ENCODE measurements at regions not wholly inside any gene's neighbourhood (a gene's known extent, or its start where the extent isn't known, plus 50 kb on each side); places are given as distances from the start of the nearest gene placed in this dataset.

DNA sequence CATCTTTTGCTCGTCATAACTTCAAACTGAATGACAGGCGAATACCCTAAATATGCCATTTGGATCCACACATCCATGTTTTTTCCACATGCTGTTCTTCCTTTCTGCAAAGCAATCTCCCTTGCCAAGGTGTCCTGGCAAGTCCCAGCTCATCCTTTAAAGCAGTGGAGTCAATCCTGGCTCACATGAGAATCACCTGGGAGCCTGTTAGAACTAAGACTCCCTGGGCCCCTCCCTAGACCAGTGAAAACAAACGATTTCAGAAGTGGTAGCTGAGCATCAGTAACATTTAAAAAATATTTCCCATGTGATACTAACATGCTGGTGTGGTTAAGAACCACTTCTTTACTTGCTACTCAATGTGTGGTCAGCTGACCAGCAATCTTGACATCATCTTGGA lies 50.6 kb upstream of the PARD3B start:
- H3K9me3 ChIP-seq (ENCODE audit: control insufficient read depth, insufficient read depth, low read length): no peaks in the 10 kb centered on the region
- no peaks in the 10 kb centered on the region for H3K4me1 ChIP-seq (ENCODE audit: control insufficient read depth, low read length)
- no peaks in the 10 kb centered on the region for H3K9me2 ChIP-seq (replicated peaks; ENCODE audit: control insufficient read depth, low read length)
- no peaks in the 10 kb centered on the region for H3K36me3 ChIP-seq (ENCODE audit: control insufficient read depth, low read length)
- no peak overlapping the region for H3K27ac ChIP-seq (ENCODE audit: low read depth, low read length)
- no peaks in the 10 kb centered on the region for H3F3A ChIP-seq (ENCODE audit: control insufficient read depth, insufficient read depth)
- no peak overlapping the region for H3K4me2 ChIP-seq (ENCODE audit: low read length)
- H4K20me1 ChIP-seq (ENCODE audit: control insufficient read depth, insufficient read depth, low read depth, low read length): no peaks in the 10 kb centered on the region
- H3K79me2 ChIP-seq (ENCODE audit: control insufficient read depth, low read length): no peaks in the 10 kb centered on the region
- no peak overlapping the region for H3K4me3 ChIP-seq (ENCODE audit: low read length)
- TF ChIP-seq, protein P1, sequence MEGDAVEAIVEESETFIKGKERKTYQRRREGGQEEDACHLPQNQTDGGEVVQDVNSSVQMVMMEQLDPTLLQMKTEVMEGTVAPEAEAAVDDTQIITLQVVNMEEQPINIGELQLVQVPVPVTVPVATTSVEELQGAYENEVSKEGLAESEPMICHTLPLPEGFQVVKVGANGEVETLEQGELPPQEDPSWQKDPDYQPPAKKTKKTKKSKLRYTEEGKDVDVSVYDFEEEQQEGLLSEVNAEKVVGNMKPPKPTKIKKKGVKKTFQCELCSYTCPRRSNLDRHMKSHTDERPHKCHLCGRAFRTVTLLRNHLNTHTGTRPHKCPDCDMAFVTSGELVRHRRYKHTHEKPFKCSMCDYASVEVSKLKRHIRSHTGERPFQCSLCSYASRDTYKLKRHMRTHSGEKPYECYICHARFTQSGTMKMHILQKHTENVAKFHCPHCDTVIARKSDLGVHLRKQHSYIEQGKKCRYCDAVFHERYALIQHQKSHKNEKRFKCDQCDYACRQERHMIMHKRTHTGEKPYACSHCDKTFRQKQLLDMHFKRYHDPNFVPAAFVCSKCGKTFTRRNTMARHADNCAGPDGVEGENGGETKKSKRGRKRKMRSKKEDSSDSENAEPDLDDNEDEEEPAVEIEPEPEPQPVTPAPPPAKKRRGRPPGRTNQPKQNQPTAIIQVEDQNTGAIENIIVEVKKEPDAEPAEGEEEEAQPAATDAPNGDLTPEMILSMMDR (IDR thresholded peaks at IDR 0.05; ENCODE audit: low read depth, low read length, poor library complexity, severe bottlenecking): no peak
- no peak for TF ChIP-seq EZH2phosphoT487 (IDR thresholded peaks at IDR 0.05; ENCODE audit: borderline replicate concordance, low read length)
- no peaks in the 10 kb centered on the region for H3K27me3 ChIP-seq (ENCODE audit: control insufficient read depth, low read length)

DNA sequence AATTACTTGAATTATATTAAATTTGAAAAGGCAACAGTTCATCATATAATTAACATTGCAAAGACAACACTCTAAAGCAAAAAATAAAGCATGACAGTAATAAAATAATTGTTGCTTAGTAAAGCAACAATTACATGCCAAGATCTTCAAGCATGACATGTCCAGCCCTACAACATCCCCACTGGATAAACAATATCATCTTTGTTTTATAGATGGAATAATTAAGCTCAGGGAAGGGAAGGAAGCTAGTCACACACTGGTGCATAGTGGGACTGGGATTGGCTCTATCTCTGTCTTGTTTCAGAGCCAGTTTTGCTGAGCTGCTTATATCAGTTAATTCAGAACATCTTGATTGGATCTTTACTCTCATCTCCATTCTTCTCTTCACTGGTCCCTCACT lies 49.9 kb upstream of the PARD3B start:
- no peaks in the 10 kb centered on the region for H4K20me1 ChIP-seq (ENCODE audit: control insufficient read depth, insufficient read depth, low read depth, low read length)
- no peaks in the 10 kb centered on the region for H3K79me2 ChIP-seq (ENCODE audit: control insufficient read depth, low read length)
- no peaks in the 10 kb centered on the region for H3K9me2 ChIP-seq (replicated peaks; ENCODE audit: control insufficient read depth, low read length)
- no peak for TF ChIP-seq EZH2phosphoT487 (IDR thresholded peaks at IDR 0.05; ENCODE audit: borderline replicate concordance, low read length)
- TF ChIP-seq, protein P1 (IDR thresholded peaks at IDR 0.05; ENCODE audit: low read depth, low read length, poor library complexity, severe bottlenecking): no peak
- H3K27me3 ChIP-seq (ENCODE audit: control insufficient read depth, low read length): no peaks in the 10 kb centered on the region
- H3F3A ChIP-seq (ENCODE audit: control insufficient read depth, insufficient read depth): no peaks in the 10 kb centered on the region
- no peaks in the 10 kb centered on the region for H3K4me1 ChIP-seq (ENCODE audit: control insufficient read depth, low read length)
- no peak overlapping the region for H3K4me3 ChIP-seq (ENCODE audit: low read length)
- H3K36me3 ChIP-seq (ENCODE audit: control insufficient read depth, low read length): no peaks in the 10 kb centered on the region
- no peaks in the 10 kb centered on the region for H3K9me3 ChIP-seq (ENCODE audit: control insufficient read depth, insufficient read depth, low read length)
- no peak overlapping the region for H3K4me2 ChIP-seq (ENCODE audit: low read length)
- H3K27ac ChIP-seq (ENCODE audit: low read depth, low read length): no peak overlapping the region

Data from DOHH2 (cell line).